Kasumi-1 (cell line): ENCODE measurements at regions not wholly inside any gene's neighbourhood (a gene's known extent, or its start where the extent isn't known, plus 50 kb on each side); places are given as distances from the start of the nearest gene placed in this dataset.
"Not testable (repeated sequence)": the region's sequence is repeated elsewhere in the genome, so short reads cannot be mapped to it uniquely, and the experiment has no call there.

Experiments
- DNase-seq, 2 experiments: peaks; one replicate each; lab custom pipeline; 2025; lab: John Stamatoyannopoulos, UW

DNA sequence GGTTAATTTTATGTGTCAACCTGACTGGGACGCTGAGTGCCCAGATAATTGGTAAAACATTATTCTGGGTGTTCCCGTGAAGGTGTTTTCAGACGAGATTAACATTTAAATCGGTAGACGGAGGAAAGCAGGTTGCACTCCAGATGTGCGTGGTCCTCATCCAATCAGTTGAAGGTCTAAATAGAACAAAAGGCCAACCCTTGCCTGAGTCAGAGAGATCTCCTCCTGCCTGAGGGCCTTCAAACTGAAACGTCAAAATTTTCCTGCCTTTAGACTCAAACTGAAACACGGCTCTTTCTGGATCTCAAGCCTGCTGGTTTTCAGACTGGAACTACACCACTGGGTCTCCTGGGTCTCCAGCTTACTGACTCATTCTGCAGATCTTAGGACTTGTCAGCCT lies 70.9 kb downstream of the NPIPA5 start:
- not testable (repeated sequence) for DNase-seq

DNA sequence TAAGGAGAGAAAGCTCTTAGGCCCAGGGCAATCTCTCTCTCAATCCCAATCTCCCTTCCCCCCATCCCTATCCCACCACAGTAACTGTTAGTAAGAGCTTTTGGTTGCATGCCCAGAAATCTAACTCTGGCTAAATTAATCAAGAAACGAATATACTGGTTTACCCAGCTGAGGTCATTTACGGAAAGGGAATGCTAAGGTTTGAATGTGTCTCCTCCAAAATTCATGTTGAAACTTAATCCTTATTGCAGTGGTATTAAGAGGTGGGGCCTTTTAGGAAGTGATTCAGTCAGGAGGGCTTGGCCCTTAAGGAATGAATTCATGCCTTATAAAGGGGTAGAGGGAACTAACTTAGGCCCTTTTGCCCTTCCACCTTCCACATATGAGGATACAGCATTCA lies 72.2 kb downstream of the NPIPA5 start:
- DNase-seq = not testable (repeated sequence)

DNA sequence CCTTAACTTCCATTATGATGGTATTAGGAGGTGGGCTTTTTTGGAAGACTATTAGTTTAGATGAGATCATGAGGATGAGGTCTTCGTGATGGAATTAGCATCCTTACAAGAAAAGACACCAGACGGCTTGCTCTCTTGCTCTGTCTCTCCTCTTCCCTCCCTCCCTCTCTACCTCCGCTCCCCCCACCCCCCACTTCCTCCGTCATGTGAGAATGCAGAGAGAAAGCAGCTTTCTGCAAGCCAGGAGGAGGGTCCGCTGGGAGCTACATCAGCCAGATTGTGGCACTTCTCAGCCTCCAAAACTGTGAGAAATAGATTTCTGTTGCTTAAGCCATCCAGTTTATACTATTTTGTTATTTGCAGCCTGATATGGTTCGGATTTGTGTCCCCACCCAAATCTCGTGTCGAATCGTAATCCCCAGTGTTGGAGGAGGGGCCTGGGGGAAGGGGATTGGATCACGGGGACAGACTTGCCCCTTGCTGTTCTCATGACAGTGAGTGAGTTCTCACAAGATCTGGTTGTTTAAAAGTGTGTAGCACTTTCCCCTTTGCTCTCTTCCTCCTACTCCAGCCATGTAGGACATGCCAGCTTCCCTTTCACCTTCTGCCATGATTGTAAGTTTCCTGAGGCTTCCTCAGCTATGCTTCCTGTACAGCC lies 74.3 kb downstream of the NPIPA5 start:
- not testable (repeated sequence) for DNase-seq

DNA sequence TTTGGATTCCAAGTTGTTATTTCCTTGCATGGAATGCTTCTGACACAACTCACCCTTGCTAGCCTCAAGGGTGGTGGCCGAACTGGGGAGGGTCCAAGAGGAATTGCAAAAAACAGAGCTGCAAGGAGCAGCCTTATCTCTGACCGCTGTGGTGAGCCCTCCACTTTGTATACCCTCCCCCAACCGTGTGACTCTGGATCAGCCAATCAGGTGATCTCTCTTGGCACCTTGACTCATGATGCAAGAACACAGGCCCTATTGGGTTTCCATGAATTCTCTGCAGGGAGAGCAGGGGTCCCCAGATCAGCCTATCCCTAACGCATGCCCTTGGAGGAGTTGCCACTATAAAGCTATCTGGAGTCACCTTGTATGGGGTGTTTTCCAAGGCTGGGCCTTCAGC lies 81.0 kb downstream of the NPIPA5 start:
- DNase-seq = not testable (repeated sequence)

DNA sequence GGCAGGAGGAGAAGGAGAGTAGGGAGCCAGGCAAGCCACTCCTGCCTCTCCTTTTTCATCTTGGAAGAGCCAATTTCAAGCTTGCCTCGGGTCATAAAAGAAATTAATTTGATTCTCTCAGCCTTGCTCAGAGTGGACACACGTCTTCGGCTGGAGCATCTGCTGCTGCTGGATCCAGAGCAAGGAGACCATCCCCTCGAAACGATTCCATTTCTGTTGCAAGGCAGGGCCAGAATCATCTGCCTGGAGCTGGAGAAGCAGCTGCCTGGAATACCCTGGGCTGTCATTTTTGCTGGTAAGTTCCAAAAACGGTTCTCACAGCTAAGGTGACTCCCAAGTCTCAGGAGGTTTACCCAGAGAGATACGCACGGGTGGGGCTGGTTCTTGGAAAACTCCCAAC lies 103.3 kb downstream of the NPIPA5 start:
- not testable (repeated sequence) for DNase-seq

DNA sequence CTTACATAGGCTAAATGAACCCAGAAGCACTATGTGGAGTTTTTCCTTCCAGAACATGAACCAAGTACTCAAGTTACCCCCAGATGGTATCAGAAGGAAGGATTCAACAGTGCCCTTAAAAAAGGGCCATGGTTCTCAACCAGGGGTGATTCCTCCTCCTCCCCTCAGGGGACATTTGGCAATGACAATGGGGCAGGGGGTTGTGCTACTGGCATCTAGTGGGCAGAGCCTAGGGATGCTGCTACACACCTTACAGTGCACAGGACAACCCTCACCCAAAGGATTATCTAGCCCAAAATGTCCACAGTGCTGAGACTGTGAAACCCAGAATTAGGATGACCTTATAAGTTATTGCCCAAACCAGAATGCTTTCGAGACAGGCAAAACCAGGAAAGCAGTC lies 104.1 kb downstream of the NPIPA5 start:
- not testable (repeated sequence) for DNase-seq

DNA sequence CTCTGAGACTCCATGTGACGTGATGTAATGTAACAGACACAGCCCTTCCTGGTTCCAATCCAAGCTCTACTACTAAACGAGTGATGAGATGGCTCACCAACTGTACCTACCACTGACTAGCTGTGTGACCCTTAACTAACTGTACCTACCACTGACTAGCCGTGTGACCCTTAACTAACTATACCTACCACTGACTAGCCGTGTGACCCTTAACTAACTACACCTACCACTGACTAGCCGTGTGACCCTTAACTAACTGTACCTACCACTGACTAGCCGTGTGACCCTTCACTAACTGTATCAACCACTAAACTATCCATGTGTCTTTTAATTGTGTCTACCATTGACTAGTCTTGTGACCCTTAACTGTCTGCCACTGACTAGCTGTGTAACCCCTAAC lies 111.2 kb downstream of the NPIPA5 start:
- not testable (repeated sequence) for DNase-seq

DNA sequence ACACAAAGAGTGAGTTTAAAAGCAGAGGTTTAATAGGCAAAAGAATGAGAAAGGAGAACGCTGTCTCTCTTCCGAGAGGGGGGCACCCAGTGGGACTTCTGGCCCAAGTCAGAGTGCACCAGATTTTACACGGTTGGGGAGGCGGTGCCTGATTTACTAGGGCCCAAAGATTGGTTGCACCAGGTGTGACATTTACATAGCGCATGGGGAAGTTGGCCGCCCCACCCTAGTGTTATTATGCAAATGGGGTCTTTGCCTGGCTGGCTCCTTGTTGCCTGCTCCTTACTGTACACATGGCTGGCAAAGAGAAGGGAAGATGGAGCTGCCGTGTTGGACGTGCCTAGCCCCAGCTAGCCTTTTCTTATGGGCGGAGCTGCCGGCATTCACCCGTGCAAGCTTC lies 115.9 kb downstream of the NPIPA5 start:
- not testable (repeated sequence) for DNase-seq

DNA sequence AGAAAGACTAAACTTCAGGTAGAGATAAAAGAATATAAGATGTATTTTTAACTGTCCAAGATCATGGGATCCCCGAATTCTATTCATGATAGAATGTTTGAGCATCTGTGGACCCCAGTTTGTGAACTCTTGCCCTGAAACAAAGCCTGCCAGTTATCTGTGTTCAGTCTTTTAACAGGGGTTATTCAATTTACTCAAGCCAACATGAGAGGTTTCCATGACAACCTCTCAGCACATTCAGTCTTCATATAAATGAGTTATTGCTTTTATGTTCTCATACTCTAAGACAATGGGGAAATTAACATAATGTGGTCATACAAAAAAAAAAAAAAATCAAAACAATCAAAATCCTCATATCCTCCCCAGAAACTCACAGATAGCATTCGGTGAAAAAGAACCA lies 130.1 kb downstream of the NPIPA5 start:
- not testable (repeated sequence) for DNase-seq

DNA sequence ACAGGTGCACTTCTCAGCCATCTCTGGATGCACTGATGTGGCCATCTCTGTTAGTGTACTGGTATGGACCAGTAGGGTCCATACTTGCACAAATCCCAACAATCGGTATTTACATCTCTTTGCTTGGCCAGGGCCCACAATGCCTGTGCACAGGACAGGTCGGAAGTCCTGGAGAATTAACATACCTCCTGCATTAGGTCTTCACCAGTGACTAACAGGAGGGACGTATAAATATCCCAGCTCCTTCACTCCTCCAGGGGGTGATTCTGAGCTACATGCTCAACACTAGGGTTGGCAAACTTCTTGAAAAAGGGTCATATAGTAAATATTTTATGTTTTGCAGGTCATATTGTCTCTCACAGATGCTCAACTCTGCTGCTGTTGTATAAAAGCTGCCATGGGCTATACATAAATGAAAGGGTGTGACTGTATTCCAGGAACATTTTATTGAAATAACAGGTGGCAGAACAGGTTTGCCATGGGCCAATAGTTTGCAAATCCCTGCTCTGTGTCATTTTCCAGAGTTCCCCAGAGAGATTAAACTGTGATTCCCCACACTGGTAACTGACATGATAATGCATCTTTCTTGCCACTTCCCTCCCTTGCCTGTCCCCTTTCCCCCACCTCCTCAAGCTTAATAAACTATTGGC lies 141.3 kb downstream of the NPIPA5 start:
- not testable (repeated sequence) for DNase-seq

DNA sequence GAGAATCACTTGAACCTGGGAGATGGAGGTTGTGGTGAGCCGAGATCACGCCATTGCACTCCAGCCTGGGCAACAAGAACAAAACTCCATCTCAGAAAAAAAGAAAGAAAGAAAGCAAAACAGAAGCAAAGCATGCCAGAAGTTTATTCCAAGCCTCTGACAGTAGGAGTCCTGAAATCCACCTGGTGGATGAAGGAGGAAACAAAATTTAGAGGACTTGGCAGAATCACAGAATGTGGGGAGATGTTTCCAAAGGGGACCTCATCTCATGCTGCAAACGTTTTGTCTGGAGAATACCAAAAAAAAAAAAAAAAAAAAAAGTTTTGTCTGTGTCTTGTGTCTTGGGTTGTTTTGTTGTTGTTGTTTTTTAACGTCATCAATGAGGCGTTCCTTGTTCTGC lies 141.1 kb upstream of the RRN3 start:
- DNase-seq = not testable (repeated sequence)

DNA sequence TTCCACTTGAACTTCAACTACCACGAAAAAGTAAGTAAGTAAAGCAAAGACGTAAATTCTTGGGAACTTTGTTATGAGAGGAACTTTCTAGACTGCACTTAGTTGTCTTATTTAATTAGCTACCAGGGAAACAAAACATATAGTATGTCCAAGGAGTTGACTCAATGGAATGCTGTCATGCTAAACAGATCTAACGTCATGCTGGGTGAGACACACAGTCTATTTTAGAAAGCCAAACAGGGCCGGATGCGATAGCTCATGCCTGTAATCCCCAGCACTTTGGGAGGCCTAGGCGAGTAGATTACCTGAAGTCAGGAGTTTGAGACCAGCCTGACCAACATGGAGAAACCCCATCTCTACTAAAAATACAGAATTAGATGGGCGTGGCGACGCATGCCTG lies 140.6 kb upstream of the RRN3 start:
- DNase-seq = not testable (repeated sequence)

DNA sequence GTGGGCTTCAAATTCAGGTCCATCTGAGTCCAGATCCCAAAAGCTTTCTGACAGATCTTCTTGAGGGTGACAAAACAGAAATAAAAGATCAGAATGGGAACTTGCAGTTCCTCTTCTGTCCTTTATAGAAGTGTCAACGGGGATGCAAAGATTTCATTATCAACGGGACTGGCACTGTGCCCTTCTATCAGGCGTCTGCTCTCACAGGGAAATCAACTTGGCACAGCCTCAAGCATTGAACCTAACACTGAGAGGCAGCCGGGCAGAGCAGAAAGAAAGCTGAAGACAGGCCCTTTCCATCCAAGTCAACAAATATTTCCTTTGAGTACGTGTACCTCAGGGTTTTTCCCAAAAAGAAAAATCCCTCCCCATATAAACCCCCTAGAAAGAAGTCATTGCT lies 136.4 kb upstream of the RRN3 start:
- DNase-seq = not testable (repeated sequence)

DNA sequence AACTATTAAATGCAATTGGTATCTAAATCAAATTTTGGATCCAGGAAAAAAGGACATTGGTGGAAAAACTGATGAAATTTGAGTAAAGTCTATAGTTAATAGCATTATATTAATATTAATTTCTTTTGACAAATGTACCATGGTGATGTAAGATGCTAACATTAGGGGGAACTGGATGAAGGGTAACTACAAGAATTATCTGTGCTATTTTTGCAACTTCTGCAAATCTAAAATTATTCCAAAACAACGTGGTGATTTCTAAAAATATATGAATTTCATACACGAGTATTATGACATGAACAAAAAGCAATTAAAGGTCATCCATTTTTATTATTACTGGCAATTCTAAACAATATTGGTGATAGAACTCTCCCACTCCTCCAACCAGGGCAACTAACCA lies 135.6 kb upstream of the RRN3 start:
- DNase-seq = not testable (repeated sequence)

DNA sequence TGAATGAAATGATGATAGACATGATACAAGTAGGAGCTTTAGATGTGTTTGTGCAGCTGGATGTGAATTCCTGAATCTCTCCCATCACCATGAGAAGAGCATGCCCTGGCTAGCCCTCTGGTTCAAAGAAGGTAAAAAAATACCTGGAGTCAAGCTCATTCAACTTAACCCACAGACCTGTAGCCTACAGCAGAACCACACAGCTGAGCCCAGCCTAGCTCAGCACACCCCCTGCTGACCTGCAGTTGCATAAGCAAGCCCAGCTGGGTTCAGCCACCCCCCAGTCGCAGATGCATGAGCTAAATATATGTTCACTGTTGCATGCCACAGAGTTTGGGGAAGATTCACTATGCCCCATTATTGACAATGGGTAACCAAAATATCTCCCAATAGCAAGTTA lies 130.6 kb upstream of the RRN3 start:
- DNase-seq = not testable (repeated sequence)

DNA sequence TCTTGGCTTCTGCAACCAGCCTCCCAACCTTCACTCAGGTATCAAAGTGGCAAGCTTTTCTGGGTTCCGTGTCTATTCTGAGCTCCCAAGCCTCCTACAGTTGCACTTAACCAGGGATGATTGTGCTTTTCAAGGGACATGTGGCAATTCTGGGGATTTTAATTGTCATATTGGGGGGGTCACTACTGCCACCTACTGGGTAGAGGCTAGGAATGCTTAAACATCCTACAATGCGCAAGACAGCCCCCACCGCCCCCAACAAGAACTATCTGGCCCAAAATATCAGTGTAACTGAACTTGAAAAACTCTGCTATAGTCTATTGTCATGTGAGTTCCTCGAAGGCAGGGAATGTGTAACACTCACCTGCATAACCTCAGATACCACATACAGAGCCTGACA lies 129.3 kb upstream of the RRN3 start:
- not testable (repeated sequence) for DNase-seq

DNA sequence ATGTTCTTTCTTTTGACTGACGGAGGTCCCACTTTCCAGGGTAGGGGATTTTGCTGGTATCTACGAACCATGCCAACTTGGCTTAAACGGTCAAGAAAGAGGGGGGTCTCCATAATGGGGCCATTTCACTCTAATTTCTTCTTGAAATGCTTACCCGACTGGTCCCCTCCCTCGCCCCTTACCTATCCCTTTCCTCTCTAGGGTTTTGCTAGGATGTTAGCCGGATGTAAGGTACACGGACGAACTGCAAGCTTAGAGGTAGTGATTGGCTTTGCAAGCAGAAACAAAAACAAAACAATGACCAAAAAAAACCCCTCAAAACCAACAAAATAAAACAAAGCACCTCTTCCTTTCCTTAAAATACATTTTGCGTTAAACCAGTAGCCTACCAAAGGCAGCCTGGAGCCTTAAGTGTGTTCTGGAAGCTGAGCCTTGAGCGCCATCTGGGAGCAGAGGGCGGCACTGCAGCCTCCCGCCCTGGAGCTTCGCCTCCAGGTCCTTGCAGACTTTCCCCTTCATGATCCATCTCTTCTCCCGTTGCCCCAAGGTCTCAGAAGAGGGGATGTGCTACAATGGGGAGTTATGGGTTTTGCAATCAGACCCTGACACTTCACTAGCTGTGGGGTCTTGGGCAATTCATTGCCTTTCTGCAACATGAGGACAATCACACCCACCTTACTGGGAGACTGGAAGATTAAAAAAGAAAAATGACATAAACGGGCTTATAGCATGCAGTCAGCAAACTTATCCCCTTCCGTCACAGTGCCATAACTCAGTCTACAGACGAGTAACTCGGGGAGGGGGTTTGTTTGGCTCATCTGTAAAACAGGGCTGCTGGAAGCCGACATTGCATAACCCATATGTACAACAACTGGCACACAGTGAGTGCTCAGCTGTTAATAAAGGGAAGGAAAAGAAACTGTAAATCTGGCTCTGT lies 125.9 kb upstream of the RRN3 start:
- DNase-seq = peak in 1 of 2 experiments; percentile 0

DNA sequence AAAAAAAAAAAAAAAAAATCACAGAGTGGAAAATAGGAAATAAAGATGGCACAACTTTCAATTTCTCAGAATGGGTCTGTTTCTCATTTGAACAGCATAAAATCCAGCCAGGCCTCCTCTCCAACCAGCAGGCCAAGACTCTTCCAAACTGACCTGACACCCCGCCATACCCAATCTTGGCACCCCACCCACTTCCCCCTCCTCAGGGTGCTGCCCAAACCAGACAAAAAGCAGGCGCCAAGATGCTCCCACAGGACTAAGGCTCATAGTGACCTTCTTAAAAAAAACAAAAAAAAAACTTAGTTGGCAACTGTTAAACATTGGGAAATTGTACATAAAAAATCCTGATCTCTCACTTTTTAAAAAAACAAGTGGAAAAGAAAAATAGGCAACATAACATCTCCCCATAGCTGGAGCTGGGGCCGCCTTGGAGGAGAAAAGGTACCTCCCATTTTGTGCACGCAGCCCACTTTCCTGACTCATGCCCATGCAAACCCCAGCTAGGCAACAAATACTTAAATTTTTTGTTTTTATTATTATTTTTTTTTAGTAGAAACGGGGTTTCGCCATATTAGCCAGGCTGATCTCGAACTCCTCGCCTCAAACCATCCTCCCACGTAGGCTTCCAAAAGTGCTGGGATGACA lies 124.9 kb upstream of the RRN3 start:
- DNase-seq = not testable (repeated sequence)

DNA sequence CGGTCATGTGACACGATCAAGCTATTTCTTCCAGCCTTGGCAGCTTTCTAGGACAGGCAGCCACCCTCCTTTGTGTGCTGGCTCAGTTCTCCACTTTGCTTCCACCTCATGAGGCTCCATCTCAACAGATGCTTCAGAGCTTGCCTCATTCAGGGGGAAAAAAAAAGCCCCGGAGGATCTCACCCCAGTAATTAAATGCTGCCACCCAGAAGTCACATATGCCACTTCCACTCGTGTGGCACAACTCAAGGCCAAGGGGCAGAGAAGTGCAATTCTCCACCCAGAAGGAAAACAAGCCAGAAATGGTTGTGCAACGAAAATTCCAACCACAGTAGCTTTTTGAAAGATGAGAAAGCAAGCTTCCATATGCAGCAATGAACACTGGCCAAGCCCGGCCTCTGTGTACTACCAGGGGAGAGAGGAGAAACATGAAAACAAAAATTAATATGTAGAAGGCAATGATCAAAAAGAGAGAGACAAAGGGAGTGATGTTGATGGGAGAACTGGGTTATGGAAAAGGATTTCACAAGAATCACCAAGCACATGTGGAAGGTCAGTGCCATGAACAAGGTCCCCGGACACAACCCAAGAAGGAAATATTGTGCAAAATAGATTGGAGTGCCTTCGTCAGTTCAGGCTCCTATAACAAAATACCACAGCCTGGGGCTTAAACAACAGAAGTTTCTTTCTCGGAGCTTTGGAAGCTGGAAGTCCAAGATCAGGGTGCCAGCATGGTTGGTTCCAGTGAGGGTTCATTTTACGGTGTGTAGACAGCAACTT lies 113.3 kb upstream of the RRN3 start:
- not testable (repeated sequence) for DNase-seq

DNA sequence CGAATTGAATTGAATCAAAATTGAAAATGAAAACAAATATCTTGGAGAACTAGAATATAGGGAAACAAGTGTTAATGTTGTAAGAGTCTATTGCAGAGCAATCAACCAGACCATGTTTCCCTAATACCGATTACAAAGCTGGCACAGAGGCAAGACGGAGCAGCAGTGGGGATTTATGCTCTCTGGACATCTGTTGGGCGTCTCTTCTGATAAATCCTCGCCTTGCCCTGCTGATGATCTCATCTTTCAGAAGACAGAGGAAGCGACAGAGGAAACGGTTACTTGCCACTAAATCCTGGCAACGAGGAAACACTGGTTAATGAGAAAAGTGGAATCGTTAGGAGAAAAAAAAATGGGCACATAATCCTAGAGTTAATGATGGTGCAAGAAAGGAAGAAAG lies 112.4 kb upstream of the RRN3 start:
- peak in 1 of 2 experiments; percentile 0 for DNase-seq

DNA sequence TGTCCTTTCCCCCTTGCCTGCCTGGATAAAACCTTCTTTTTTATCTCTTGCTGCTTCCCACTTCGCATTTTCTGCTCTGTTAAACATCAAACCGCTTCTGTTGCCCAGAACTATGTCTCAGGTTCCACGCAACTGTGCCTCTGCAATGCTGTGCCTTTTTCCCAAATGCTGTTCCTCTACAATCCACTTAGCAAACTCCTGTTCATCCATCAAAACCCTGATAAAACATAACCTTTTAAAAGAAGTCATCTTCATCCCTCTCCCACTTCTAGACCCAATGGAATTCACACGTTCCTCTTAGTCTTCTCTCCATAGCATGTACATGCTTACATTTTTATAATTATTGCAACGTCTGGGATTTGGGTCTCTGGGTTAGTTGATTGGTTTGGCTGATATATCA lies 111.9 kb upstream of the RRN3 start:
- not testable (repeated sequence) for DNase-seq
